ENCODE measurements at regions not wholly inside any gene's neighbourhood (a gene's known extent, or its start where the extent isn't known, plus 50 kb on each side); places are given as distances from the start of the nearest gene placed in this dataset.
"Not testable (repeated sequence)": the region's sequence is repeated elsewhere in the genome, so short reads cannot be mapped to it uniquely, and the experiment has no call there.

GRCh38 chr17:20930081-20930760, 112.6 kb downstream of the USP22 start:
- no peak for TF ChIP-seq ZNF274 (IDR thresholded peaks at IDR 0.05; ENCODE audit: low read depth, low read length)
- H3K4me3 ChIP-seq (ENCODE audit: low read length), result no peak overlapping the region

- H3K4me3 ChIP-seq (ENCODE audit: low read length), result not testable (repeated sequence)
These were observed 109.8 kb downstream of the USP22 start for GRCh38 chr17:20933040-20933439.

GRCh38 chr17:20934288-20934687, 108.5 kb downstream of the USP22 start:
- no peak overlapping the region for H3K4me3 ChIP-seq (ENCODE audit: low read length)
- TF ChIP-seq ZNF274 (IDR thresholded peaks at IDR 0.05; ENCODE audit: low read depth, low read length), result no peak

DNA sequence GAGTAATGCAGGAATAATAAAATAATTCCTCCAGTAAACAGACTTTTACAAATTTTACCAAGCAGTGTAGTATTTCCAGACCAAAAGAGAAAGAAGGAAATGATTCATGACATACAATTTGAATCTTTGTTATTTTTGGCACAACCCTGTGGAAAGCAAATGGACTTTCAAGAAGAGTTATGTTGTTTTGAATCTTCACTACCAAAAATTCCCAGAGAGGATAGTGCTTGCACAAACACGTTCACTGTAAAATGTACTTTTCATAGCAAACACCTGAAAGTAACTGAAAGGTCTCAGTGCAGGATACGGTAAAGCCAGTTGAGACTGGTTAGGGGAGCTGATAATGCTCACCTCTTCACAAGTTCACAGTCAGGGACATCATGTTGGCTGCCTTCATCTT, 107.1 kb downstream of the USP22 start:
- H3K4me3 ChIP-seq (ENCODE audit: low read length), result no peak overlapping the region
- no peak for TF ChIP-seq ZNF274 (IDR thresholded peaks at IDR 0.05; ENCODE audit: low read depth, low read length)

DNA sequence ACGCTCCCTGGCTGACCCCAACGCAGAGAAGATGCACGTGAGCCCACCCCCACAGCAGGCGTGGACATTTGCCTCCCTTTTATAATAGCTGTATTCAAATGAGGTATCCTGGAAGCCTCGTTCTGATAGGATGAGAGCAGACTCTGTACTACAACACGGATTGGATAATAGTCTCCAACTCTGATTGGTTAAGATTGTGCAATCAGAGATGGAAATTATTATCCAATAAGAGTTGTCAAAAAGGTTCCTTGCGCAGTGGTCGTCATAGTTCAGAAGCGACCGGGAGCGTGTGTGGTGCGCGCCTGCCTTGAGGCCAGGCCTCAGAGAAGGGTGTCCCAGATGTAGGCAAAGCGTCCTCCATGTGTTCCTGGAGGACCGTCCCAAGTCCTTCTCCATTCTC, 104.6 kb downstream of the USP22 start:
- TF ChIP-seq ZNF274 (IDR thresholded peaks at IDR 0.05; ENCODE audit: low read depth, low read length), result no peak
- H3K4me3 ChIP-seq (ENCODE audit: low read length), result no peak overlapping the region

- no peak overlapping the region for H3K4me3 ChIP-seq (ENCODE audit: low read length)
- no peak for TF ChIP-seq ZNF274 (IDR thresholded peaks at IDR 0.05; ENCODE audit: low read depth, low read length)
These were observed 103.7 kb downstream of the USP22 start for GRCh38 chr17:20938988-20939615.

GRCh38 chr17:20941872-20942271, 100.9 kb downstream of the USP22 start:
- no peak overlapping the region for H3K4me3 ChIP-seq (ENCODE audit: low read length)
- TF ChIP-seq ZNF274 (IDR thresholded peaks at IDR 0.05; ENCODE audit: low read depth, low read length), result no peak

- TF ChIP-seq ZNF274 (IDR thresholded peaks at IDR 0.05; ENCODE audit: low read depth, low read length), result no peak
- no peak overlapping the region for H3K4me3 ChIP-seq (ENCODE audit: low read length)
These were observed 98.6 kb downstream of the USP22 start for GRCh38 chr17:20944014-20944865.

- not testable (repeated sequence) for H3K4me3 ChIP-seq (ENCODE audit: low read length)
These were observed 95.1 kb downstream of the USP22 start for GRCh38 chr17:20947708-20948107.

GRCh38 chr17:20948984-20949777, 93.6 kb downstream of the USP22 start:
- no peak overlapping the region for H3K4me3 ChIP-seq (ENCODE audit: low read length)
- TF ChIP-seq ZNF274 (IDR thresholded peaks at IDR 0.05; ENCODE audit: low read depth, low read length), result no peak
